Neural progenitor cell (in vitro differentiated cells): ENCODE measurements at regions not wholly inside any gene's neighbourhood (a gene's known extent, or its start where the extent isn't known, plus 50 kb on each side); places are given as distances from the start of the nearest gene placed in this dataset.

ENCODE experiments used
- DNase-seq: peaks from one replicate; pipeline ENCODE4 v3.0.0-alpha.2; 2016; ENCODE audit warnings: low spot score
- H2AFZ ChIP-seq: fragments of 200-600 bp; sonication (generic); replicated peaks from 2 replicates; pipeline ENCODE4 v1.6.1; 2016; ENCODE audit warnings: antibody characterized with exemption
- H3F3A ChIP-seq: fragments of 200-600 bp; sonication (generic); 2 replicates; pipeline ENCODE4 v1.6.1; 2016; ENCODE audit warnings: antibody characterized with exemption, low read depth
- H3K27ac ChIP-seq: fragments of 200-600 bp; sonication (generic); 2 replicates; pipeline ENCODE4 v1.5.1; 2016; ENCODE audit warnings: mild to moderate bottlenecking
- H3K27me3 ChIP-seq: fragments of 200-600 bp; sonication (generic); 2 replicates; pipeline ENCODE4 v1.6.1; 2016; ENCODE audit warnings: mild to moderate bottlenecking, moderate library complexity
- H3K36me3 ChIP-seq: fragments of 200-600 bp; sonication (generic); 2 replicates; pipeline ENCODE4 v1.5.1; 2016
- H3K4me1 ChIP-seq: fragments of 200-600 bp; sonication (generic); 2 replicates; pipeline ENCODE4 v1.6.1; 2016; ENCODE audit warnings: mixed run types
- H3K4me2 ChIP-seq: fragments of 200-600 bp; sonication (generic); 2 replicates; pipeline ENCODE4 v1.6.1; 2016
- H3K4me3 ChIP-seq: fragments of 200-600 bp; sonication (generic); 2 replicates; pipeline ENCODE4 v1.5.1; 2016
- H3K79me2 ChIP-seq: fragments of 200-600 bp; sonication (generic); 2 replicates; pipeline ENCODE4 v1.6.1; 2016; ENCODE audit warnings: low read depth
- H3K9ac ChIP-seq: fragments of 200-600 bp; sonication (generic); 2 replicates; pipeline ENCODE4 v1.6.1; 2016
- H3K9me3 ChIP-seq: fragments of 200-600 bp; sonication (generic); 2 replicates; pipeline ENCODE4 v1.5.1; 2016; ENCODE audit warnings: low read depth
- H4K20me1 ChIP-seq: fragments of 200-600 bp; sonication (generic); 2 replicates; pipeline ENCODE4 v1.6.1; 2016; ENCODE audit warnings: low read depth
- H3K27ac Mint-ChIP-seq: 3 replicates; pipeline ENCODE4 v1.8.0; 2021; ENCODE audit warnings: mixed read lengths
- H3K27me3 Mint-ChIP-seq: 2 replicates; pipeline ENCODE4 v1.8.0; 2022; ENCODE audit warnings: low read depth, mild to moderate bottlenecking, inconsistent platforms, moderate library complexity, mixed read lengths; ENCODE audit not compliant: insufficient read depth
- H3K36me3 Mint-ChIP-seq: 3 replicates; pipeline ENCODE4 v1.8.0; 2021; ENCODE audit warnings: mixed read lengths
- H3K4me1 Mint-ChIP-seq: 3 replicates; pipeline ENCODE4 v1.8.0; 2021; ENCODE audit warnings: mixed read lengths
- H3K4me3 Mint-ChIP-seq: 3 replicates; pipeline ENCODE4 v1.8.0; 2021; ENCODE audit warnings: mild to moderate bottlenecking, moderate library complexity, mixed read lengths
- H3K9me3 Mint-ChIP-seq: 3 replicates; pipeline ENCODE4 v1.8.0; 2020; ENCODE audit warnings: mixed read lengths
- EZH2 ChIP-seq: fragments of 200-600 bp; sonication (generic); IDR thresholded peaks from 2 replicates; pipeline ENCODE4 v1.6.1; 2017; ENCODE audit warnings: antibody characterized with exemption, mild to moderate bottlenecking, moderate library complexity
- EZH2phosphoT487 ChIP-seq: fragments of 200-600 bp; sonication (generic); IDR thresholded peaks from 2 replicates; pipeline ENCODE4 v1.6.1; 2017; ENCODE audit warnings: antibody characterized with exemption
- TF ChIP-seq, protein P1 (sequence below): fragments of 200-600 bp; sonication (generic); IDR thresholded peaks from 2 replicates; pipeline ENCODE4 v1.5.1; 2017; ENCODE audit warnings: antibody characterized with exemption, mild to moderate bottlenecking

DNA sequence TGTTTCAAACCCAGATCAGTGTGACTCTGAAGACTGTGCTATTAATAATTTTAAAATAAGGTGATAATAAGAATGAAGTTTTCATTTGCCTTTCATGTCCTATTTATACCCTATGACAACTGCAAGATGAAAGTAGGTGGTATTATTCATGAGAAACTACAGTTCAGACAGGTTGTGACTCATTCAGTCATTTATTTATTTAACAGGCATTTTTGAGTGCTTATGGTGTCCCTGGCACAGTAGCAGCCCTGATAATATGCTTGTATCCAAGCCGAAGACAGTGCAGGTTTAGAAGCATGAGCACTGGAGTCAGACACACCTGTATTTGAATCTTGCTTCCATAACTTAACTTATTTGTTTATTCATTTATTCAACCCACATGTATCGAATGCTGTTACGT is 87.1 kb downstream of the FZD1 start:
- no peak overlapping the region for H3K4me2 ChIP-seq
- H3K27me3 Mint-ChIP-seq: peaks cover 9% of the 10 kb centered on the region

DNA sequence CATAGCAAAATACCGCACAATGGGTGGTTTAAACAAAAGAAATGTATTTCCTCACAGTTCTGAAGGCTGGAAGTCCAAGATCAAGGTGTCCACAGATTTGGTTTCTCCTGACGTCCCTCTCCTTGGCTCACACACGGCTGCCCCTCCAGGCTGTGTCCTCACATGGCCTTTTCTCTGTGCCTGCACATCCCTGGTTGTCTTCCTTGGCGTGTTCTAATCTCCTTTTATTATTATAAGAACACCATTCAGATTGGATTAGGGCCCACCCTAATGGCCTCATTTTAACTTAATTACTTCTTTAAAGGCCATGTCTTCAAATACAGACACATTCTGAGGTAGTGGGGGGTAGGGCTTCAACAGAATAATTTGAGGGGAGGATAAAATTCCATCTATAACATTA is 87.9 kb downstream of the FZD1 start:
- no peaks in the 10 kb centered on the region for H3K9me3 ChIP-seq
- H3K27ac Mint-ChIP-seq: no peak overlapping the region
- H3K79me2 ChIP-seq: no peaks in the 10 kb centered on the region
- H3K9ac ChIP-seq: no peak overlapping the region
- H3K27ac ChIP-seq: no peak overlapping the region
- H3K4me2 ChIP-seq: peak overlapping the region; percentile 24
- TF ChIP-seq EZH2: no peak
- TF ChIP-seq EZH2phosphoT487: peak; percentile 48
- peaks cover 45% of the 10 kb centered on the region for H3K4me1 ChIP-seq
- no peak overlapping the region for H3K4me3 ChIP-seq
- no peak overlapping the region for H2AFZ ChIP-seq
- no peaks in the 10 kb centered on the region for H3K36me3 Mint-ChIP-seq
- H3K9me3 Mint-ChIP-seq: no peaks in the 10 kb centered on the region
- H3K4me1 Mint-ChIP-seq: peaks cover 45% of the 10 kb centered on the region
- no peaks in the 10 kb centered on the region for H3K36me3 ChIP-seq
- H3K27me3 Mint-ChIP-seq: peaks cover 9% of the 10 kb centered on the region
- H3F3A ChIP-seq: peaks cover 31% of the 10 kb centered on the region
- DNase-seq: peak; percentile 60
- no peaks in the 10 kb centered on the region for H4K20me1 ChIP-seq
- no peak overlapping the region for H3K4me3 Mint-ChIP-seq
- H3K27me3 ChIP-seq: peaks cover 18% of the 10 kb centered on the region

More for the DNA sequence above, 87.1 kb downstream of the FZD1 start:
- H3K79me2 ChIP-seq: no peaks in the 10 kb centered on the region
- H3F3A ChIP-seq: peaks cover 31% of the 10 kb centered on the region
- H3K9me3 Mint-ChIP-seq: no peaks in the 10 kb centered on the region
- H3K4me1 ChIP-seq: peaks cover 48% of the 10 kb centered on the region
- no peak overlapping the region for H3K27ac ChIP-seq
- H3K27ac Mint-ChIP-seq: no peak overlapping the region
- H3K36me3 Mint-ChIP-seq: no peaks in the 10 kb centered on the region
- H4K20me1 ChIP-seq: no peaks in the 10 kb centered on the region
- no peak overlapping the region for H2AFZ ChIP-seq
- peaks cover 11% of the 10 kb centered on the region for H3K27me3 ChIP-seq
- no peaks in the 10 kb centered on the region for H3K36me3 ChIP-seq
- peaks cover 50% of the 10 kb centered on the region for H3K4me1 Mint-ChIP-seq
- H3K9ac ChIP-seq: no peak overlapping the region
- H3K4me3 Mint-ChIP-seq: no peak overlapping the region
- H3K9me3 ChIP-seq: no peaks in the 10 kb centered on the region
- no peak for DNase-seq
- TF ChIP-seq, protein P1, sequence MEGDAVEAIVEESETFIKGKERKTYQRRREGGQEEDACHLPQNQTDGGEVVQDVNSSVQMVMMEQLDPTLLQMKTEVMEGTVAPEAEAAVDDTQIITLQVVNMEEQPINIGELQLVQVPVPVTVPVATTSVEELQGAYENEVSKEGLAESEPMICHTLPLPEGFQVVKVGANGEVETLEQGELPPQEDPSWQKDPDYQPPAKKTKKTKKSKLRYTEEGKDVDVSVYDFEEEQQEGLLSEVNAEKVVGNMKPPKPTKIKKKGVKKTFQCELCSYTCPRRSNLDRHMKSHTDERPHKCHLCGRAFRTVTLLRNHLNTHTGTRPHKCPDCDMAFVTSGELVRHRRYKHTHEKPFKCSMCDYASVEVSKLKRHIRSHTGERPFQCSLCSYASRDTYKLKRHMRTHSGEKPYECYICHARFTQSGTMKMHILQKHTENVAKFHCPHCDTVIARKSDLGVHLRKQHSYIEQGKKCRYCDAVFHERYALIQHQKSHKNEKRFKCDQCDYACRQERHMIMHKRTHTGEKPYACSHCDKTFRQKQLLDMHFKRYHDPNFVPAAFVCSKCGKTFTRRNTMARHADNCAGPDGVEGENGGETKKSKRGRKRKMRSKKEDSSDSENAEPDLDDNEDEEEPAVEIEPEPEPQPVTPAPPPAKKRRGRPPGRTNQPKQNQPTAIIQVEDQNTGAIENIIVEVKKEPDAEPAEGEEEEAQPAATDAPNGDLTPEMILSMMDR: no peak
- TF ChIP-seq EZH2: no peak
- no peak for TF ChIP-seq EZH2phosphoT487
- H3K4me3 ChIP-seq: no peak overlapping the region

DNA sequence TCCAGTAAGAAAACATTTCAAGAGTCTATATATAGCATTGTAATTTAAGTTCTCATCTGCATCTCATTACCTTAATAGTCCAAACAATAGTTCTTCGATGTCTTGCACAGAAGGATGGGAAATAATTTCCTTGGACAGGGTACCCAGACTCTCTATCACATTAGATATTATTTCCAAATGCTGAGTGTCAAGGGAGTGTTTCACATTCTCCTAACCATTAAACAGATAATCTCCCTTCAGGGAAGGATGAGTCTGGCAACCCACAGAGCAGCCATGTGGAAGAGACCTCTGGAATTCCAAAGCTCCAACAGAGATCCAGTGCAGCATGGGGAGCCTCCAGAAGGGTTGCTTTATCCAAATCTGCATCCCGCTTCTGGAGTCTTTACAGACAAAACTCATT is 89.6 kb downstream of the FZD1 start:
- H3K4me2 ChIP-seq: peak overlapping the region; percentile 29

More for the DNA sequence above, 89.6 kb downstream of the FZD1 start:
- Histone ChIP-seq H3K9ac (no peak overlapping the region), H2AFZ (no peak overlapping the region), H3K9me3 (no peaks in the 10 kb centered on the region), H3K4me3 (no peak overlapping the region), H4K20me1 (no peaks in the 10 kb centered on the region), H3F3A (peaks cover 31% of the 10 kb centered on the region), H3K27ac (no peak overlapping the region), H3K4me1 (peaks cover 42% of the 10 kb centered on the region), H3K36me3 (no peaks in the 10 kb centered on the region), H3K79me2 (no peaks in the 10 kb centered on the region), H3K27me3 (peaks cover 36% of the 10 kb centered on the region)
- H3K36me3 Mint-ChIP-seq: no peaks in the 10 kb centered on the region
- peaks cover 30% of the 10 kb centered on the region for H3K4me1 Mint-ChIP-seq
- H3K27ac Mint-ChIP-seq: no peak overlapping the region
- DNase-seq: peak; percentile 76
- no peak overlapping the region for H3K4me3 Mint-ChIP-seq
- TF ChIP-seq, protein P1: no peak
- no peak for TF ChIP-seq EZH2
- peak; percentile 34 for TF ChIP-seq EZH2phosphoT487
- H3K9me3 Mint-ChIP-seq: no peaks in the 10 kb centered on the region
- peaks cover 7% of the 10 kb centered on the region for H3K27me3 Mint-ChIP-seq
